AG09319 (cell line): ENCODE measurements at regions not wholly inside any gene's neighbourhood (a gene's known extent, or its start where the extent isn't known, plus 50 kb on each side); places are given as distances from the start of the nearest gene placed in this dataset.

Experiments
- DNase-seq: peaks from one replicate; pipeline ENCODE4 v3.0.0-alpha.2; 2010; ENCODE audit warnings: low read depth; ENCODE audit errors: extremely low read depth
- TF ChIP-seq, protein P1 (sequence below): IDR thresholded peaks from 2 replicates; pipeline ENCODE4 v1.5.1; 2011; ENCODE audit warnings: low read depth, mild to moderate bottlenecking, inconsistent platforms, low read length, moderate library complexity

DNA sequence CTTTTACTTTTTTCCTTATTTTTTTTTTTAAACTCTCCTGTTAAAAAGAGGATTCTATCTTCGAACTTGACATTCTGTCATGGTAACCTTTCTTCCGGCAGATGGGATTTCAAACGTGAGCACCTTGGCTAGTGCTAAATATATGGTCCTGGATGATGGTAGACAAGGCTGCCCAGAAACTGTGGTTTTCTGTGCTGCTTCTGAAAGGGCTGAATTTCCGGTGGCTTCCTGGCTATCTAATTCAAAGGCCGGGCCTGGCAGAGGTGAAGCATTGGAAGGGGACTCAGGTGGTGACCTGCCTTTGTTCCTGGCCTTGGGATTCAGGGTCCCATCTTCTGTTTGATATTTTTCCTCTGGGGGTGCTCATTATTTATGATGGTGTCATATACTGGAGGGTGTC, 118.6 kb upstream of the MYL2 start:
- DNase-seq = no peak
- TF ChIP-seq, protein P1, sequence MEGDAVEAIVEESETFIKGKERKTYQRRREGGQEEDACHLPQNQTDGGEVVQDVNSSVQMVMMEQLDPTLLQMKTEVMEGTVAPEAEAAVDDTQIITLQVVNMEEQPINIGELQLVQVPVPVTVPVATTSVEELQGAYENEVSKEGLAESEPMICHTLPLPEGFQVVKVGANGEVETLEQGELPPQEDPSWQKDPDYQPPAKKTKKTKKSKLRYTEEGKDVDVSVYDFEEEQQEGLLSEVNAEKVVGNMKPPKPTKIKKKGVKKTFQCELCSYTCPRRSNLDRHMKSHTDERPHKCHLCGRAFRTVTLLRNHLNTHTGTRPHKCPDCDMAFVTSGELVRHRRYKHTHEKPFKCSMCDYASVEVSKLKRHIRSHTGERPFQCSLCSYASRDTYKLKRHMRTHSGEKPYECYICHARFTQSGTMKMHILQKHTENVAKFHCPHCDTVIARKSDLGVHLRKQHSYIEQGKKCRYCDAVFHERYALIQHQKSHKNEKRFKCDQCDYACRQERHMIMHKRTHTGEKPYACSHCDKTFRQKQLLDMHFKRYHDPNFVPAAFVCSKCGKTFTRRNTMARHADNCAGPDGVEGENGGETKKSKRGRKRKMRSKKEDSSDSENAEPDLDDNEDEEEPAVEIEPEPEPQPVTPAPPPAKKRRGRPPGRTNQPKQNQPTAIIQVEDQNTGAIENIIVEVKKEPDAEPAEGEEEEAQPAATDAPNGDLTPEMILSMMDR = no peak

DNA sequence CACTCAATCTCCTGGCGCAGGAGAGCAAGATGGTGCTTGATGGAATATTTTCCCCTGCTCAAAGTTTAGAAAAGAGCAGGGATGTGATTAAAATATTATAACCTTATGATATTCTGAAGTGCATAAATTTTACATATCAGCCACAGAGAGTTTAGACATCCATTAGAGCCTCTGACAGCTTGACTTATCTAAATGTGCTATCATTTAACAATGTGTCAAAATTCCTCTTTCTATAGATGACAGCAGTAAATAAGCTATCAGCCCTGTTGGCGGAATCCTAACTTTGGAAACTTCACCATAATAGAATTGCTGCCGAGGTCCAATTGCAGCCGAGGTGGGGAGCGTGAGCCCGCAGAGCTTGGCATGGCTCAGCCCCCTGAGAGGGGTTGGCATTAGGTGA, 117.7 kb upstream of the MYL2 start:
- TF ChIP-seq, protein P1 = no peak
- DNase-seq = no peak

DNA sequence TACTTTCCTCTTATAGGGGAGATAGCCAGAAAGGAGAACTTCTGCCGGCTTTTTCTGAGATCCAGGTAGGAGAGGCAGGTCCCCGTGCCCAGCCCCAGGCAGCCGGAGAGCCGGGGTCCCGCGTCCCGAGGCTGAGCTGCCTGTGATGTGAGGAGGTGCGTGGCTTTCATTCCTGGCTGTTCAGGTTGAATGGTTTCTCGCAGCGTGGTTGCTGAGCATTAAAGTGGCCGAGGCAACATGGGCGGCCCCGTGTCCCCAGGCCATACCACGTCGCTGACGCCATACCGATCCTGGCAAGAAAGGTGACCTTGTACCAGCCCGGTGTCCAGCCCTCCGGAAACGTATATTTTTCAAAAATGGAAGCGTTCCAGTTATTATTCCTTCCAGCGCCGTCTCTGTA, 116.7 kb upstream of the MYL2 start:
- TF ChIP-seq, protein P1 = no peak
- DNase-seq = no peak

DNA sequence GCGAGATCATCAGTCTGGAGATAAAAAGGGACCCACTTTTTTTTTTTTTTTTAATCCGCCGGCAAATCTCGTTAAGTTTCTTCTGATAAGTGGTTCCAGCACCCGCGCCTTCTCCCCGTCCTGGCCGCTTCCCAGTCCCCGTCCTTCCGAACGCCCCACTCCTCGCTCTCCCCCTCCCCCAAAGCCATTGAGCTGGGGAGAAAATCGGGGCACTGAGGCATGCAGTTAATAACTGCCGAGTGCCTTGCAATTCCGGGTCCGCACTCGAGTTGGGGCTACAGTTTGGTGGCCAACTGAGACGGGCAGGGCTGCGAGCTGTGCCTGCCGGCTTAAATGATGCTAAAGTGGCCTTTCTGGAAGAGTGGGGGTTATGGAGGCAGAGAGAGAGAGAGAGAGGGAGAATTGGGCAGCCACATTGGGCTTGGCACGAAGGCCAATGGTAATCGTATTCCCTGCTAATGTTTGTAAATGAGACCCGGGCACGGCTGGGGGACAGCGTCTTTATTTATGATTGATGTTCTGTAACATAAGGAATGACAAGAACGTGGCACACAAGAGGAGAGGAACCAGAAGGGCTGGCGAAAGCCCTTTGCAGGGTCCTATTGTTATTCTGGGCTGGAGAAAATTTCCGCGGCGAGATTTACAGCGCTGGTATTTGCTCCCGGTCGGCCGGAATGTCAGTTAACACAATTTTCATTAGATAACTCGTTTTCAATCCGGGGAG, 115.4 kb upstream of the MYL2 start:
- TF ChIP-seq, protein P1 = no peak
- DNase-seq = no peak

- TF ChIP-seq, protein P1 = no peak
- DNase-seq = no peak
Observed at GRCh38 chr12:111034886-111035577, 114.7 kb upstream of the MYL2 start.

DNA sequence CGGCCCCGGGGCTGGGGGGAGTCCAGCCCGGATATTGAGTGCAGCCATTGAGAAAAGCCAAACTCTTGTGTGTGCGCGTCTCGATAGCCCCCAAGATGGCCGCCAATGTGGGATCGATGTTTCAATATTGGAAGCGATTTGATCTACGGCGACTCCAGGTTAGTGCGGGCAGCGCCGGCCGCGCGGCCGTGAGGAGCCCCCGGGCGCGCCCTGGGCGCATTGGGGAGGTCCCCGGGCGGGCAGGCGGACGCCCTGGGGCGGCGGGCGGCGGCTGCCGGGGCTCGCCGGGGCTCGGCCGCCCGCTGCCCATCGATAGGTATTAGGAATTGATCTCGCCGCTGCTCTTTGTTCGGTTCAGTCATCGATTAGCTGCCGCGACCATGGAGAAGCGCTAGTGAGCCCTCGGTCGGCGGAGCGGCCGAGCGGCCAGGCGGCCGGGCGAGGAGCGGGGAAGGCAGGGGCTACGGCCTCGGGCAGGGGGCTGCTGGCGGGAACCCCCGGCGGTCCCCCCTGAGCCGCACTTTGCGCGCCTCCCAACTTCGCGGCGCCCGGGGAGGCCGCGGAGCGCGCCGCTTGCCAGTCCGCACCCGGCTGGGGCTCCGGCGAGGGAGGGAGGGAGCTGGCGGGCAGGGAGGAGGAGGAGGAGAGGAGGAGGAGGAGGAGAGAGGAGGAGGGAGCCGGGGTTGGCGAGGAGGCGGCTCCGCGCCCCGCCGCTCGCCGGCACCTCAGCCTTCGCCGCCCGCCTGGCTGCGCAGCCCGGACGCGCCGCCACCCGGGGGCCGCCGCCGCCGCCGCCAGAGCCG, 113.9 kb upstream of the MYL2 start, which contains the start of gene CUX2:
Gene CUX2, plus strand, starts transcription at position 83 of the 803 bp plus-strand sequence.
- no peak for DNase-seq
- TF ChIP-seq, protein P1 = no peak
